K562 (cell line): ENCODE measurements at regions not wholly inside any gene's neighbourhood (a gene's known extent, or its start where the extent isn't known, plus 50 kb on each side); places are given as distances from the start of the nearest gene placed in this dataset.

Source experiments
- CCAR2 ChIP-seq: fragments of 200-400 bp; formaldehyde crosslinking; IDR thresholded peaks from 2 replicates; pipeline ENCODE4 v1.6.1; 2017; ENCODE audit warnings: mild to moderate bottlenecking, low read depth, low read length
- CCNT2 ChIP-seq: IDR thresholded peaks from 2 replicates; pipeline ENCODE4 v1.6.1; 2011; ENCODE audit warnings: borderline replicate concordance, low read depth, mild to moderate bottlenecking, moderate library complexity, mixed read lengths, low read length; ENCODE audit not compliant: insufficient read length; ENCODE audit errors: extremely low read depth
- COPS2 ChIP-seq: fragments of 450-650 bp; conservative IDR thresholded peaks from 2 replicates; pipeline ENCODE4 v1.6.1; 2016; ENCODE audit warnings: mild to moderate bottlenecking, moderate library complexity
- MECOM ChIP-seq: fragments of 250-450 bp; sonication (Bioruptor Pico); IDR thresholded peaks from 2 replicates; pipeline ENCODE4 v1.8.0; 2022; ENCODE audit warnings: inconsistent platforms
- PRMT5 ChIP-seq: sonication (generic); formaldehyde crosslinking; IDR thresholded peaks from 2 replicates; pipeline ENCODE4 v1.5.0; 2020; ENCODE audit warnings: missing genetic modification reagents
- SMARCA5 ChIP-seq: fragments of 450-650 bp; IDR thresholded peaks from 2 replicates; pipeline ENCODE4 v1.6.1; 2016
- ZC3H8 ChIP-seq: fragments of 450-650 bp; IDR thresholded peaks from 2 replicates; pipeline ENCODE4 v1.6.1; 2017
- TF ChIP-seq, protein P1 (sequence below): sonication (generic); formaldehyde crosslinking; IDR thresholded peaks from 2 replicates; pipeline ENCODE4 v1.8.1; 2023; ENCODE audit warnings: mild to moderate bottlenecking, missing genetic modification reagents
- TF ChIP-seq, protein P2 (sequence below): fragments of 450-650 bp; IDR thresholded peaks from 2 replicates; pipeline ENCODE4 v1.7.0; 2016; ENCODE audit warnings: borderline replicate concordance
- TF ChIP-seq, protein P3 (sequence below), 2 experiments: fragments of 450-650 bp in 1 of 2; sonication (generic) in 1 of 2; formaldehyde crosslinking in 1 of 2; IDR thresholded peaks; 2 replicates each; pipeline versions ENCODE4 v1.7.1 to v1.9.0; 2016 to 2022; ENCODE audit warnings: inconsistent platforms in 1 of 2, mild to moderate bottlenecking in 1 of 2, missing genetic modification reagents in 1 of 2

GRCh38 chr6:27132532-27133280 is 114.8 kb upstream of the PRSS16 start (continued):
- TF ChIP-seq, protein P1, sequence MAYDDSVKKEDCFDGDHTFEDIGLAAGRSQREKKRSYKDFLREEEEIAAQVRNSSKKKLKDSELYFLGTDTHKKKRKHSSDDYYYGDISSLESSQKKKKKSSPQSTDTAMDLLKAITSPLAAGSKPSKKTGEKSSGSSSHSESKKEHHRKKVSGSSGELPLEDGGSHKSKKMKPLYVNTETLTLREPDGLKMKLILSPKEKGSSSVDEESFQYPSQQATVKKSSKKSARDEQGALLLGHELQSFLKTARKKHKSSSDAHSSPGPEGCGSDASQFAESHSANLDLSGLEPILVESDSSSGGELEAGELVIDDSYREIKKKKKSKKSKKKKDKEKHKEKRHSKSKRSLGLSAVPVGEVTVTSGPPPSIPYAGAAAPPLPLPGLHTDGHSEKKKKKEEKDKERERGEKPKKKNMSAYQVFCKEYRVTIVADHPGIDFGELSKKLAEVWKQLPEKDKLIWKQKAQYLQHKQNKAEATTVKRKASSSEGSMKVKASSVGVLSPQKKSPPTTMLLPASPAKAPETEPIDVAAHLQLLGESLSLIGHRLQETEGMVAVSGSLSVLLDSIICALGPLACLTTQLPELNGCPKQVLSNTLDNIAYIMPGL = peak; percentile 65
- no peak for TF ChIP-seq SMARCA5
- peak; percentile 91 for TF ChIP-seq CCNT2
- TF ChIP-seq MECOM (CRISPR knock-in tag) = no peak
- no peak for TF ChIP-seq COPS2
- TF ChIP-seq CCAR2 = no peak
- 0 out of 2 replicates have a peak, but pooled peaks have one; percentile 50 for TF ChIP-seq ZC3H8
- TF ChIP-seq, protein P2, sequence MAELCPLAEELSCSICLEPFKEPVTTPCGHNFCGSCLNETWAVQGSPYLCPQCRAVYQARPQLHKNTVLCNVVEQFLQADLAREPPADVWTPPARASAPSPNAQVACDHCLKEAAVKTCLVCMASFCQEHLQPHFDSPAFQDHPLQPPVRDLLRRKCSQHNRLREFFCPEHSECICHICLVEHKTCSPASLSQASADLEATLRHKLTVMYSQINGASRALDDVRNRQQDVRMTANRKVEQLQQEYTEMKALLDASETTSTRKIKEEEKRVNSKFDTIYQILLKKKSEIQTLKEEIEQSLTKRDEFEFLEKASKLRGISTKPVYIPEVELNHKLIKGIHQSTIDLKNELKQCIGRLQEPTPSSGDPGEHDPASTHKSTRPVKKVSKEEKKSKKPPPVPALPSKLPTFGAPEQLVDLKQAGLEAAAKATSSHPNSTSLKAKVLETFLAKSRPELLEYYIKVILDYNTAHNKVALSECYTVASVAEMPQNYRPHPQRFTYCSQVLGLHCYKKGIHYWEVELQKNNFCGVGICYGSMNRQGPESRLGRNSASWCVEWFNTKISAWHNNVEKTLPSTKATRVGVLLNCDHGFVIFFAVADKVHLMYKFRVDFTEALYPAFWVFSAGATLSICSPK = no peak
- peak; percentile 75; the same call in 1 of the 2 replicates for TF ChIP-seq PRMT5 (CRISPR knock-in tag)
- TF ChIP-seq, protein P3, sequence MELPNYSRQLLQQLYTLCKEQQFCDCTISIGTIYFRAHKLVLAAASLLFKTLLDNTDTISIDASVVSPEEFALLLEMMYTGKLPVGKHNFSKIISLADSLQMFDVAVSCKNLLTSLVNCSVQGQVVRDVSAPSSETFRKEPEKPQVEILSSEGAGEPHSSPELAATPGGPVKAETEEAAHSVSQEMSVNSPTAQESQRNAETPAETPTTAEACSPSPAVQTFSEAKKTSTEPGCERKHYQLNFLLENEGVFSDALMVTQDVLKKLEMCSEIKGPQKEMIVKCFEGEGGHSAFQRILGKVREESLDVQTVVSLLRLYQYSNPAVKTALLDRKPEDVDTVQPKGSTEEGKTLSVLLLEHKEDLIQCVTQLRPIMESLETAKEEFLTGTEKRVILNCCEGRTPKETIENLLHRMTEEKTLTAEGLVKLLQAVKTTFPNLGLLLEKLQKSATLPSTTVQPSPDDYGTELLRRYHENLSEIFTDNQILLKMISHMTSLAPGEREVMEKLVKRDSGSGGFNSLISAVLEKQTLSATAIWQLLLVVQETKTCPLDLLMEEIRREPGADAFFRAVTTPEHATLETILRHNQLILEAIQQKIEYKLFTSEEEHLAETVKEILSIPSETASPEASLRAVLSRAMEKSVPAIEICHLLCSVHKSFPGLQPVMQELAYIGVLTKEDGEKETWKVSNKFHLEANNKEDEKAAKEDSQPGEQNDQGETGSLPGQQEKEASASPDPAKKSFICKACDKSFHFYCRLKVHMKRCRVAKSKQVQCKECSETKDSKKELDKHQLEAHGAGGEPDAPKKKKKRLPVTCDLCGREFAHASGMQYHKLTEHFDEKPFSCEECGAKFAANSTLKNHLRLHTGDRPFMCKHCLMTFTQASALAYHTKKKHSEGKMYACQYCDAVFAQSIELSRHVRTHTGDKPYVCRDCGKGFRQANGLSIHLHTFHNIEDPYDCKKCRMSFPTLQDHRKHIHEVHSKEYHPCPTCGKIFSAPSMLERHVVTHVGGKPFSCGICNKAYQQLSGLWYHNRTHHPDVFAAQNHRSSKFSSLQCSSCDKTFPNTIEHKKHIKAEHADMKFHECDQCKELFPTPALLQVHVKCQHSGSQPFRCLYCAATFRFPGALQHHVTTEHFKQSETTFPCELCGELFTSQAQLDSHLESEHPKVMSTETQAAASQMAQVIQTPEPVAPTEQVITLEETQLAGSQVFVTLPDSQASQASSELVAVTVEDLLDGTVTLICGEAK (IDR thresholded peaks at IDR 0.05) = peak; percentile 59
- TF ChIP-seq, protein P3 (CRISPR knock-in tag; IDR thresholded peaks at IDR 0.05) = peak; percentile 65; the same call in 1 of the 2 replicates
